ENCODE measurements at regions not wholly inside any gene's neighbourhood (a gene's known extent, or its start where the extent isn't known, plus 50 kb on each side); places are given as distances from the start of the nearest gene placed in this dataset.
"Not testable (repeated sequence)": the region's sequence is repeated elsewhere in the genome, so short reads cannot be mapped to it uniquely, and the experiment has no call there.

GRCh38 chr1:121007755-121008154 lies 118.2 kb downstream of the PPIAL4A start:
- TF ChIP-seq, protein P1, sequence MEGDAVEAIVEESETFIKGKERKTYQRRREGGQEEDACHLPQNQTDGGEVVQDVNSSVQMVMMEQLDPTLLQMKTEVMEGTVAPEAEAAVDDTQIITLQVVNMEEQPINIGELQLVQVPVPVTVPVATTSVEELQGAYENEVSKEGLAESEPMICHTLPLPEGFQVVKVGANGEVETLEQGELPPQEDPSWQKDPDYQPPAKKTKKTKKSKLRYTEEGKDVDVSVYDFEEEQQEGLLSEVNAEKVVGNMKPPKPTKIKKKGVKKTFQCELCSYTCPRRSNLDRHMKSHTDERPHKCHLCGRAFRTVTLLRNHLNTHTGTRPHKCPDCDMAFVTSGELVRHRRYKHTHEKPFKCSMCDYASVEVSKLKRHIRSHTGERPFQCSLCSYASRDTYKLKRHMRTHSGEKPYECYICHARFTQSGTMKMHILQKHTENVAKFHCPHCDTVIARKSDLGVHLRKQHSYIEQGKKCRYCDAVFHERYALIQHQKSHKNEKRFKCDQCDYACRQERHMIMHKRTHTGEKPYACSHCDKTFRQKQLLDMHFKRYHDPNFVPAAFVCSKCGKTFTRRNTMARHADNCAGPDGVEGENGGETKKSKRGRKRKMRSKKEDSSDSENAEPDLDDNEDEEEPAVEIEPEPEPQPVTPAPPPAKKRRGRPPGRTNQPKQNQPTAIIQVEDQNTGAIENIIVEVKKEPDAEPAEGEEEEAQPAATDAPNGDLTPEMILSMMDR (IDR thresholded peaks at IDR 0.05) = not testable (repeated sequence)
- TF ChIP-seq POLR2AphosphoS5, EP300, POLR2A (IDR thresholded peaks at IDR 0.05): not testable (repeated sequence)

Measured in sigmoid colon (tissue), 4 donors.